MG63 (cell line): ENCODE measurements at regions not wholly inside any gene's neighbourhood (a gene's known extent, or its start where the extent isn't known, plus 50 kb on each side); places are given as distances from the start of the nearest gene placed in this dataset.

ENCODE experiments used
- DNase-seq: peaks from one replicate; pipeline ENCODE4 v3.0.0-alpha.2; 2020
- H3K27me3 ChIP-seq: fragments of 250-450 bp; sonication (Bioruptor Pico); 2 replicates; pipeline ENCODE4 v1.5.1; 2020; ENCODE audit warnings: mild to moderate bottlenecking, moderate library complexity
- H3K36me3 ChIP-seq: fragments of 250-450 bp; sonication (Bioruptor Pico); 2 replicates; pipeline ENCODE4 v1.5.1; 2020; ENCODE audit warnings: mild to moderate bottlenecking, moderate library complexity
- H3K4me3 ChIP-seq: fragments of 250-450 bp; sonication (Bioruptor Pico); 2 replicates; pipeline ENCODE4 v1.5.1; 2020; ENCODE audit warnings: mild to moderate bottlenecking, moderate library complexity
- H3K9me3 ChIP-seq: fragments of 250-450 bp; sonication (Bioruptor Pico); 2 replicates; pipeline ENCODE4 v1.5.1; 2020; ENCODE audit warnings: mild to moderate bottlenecking, moderate library complexity

DNA sequence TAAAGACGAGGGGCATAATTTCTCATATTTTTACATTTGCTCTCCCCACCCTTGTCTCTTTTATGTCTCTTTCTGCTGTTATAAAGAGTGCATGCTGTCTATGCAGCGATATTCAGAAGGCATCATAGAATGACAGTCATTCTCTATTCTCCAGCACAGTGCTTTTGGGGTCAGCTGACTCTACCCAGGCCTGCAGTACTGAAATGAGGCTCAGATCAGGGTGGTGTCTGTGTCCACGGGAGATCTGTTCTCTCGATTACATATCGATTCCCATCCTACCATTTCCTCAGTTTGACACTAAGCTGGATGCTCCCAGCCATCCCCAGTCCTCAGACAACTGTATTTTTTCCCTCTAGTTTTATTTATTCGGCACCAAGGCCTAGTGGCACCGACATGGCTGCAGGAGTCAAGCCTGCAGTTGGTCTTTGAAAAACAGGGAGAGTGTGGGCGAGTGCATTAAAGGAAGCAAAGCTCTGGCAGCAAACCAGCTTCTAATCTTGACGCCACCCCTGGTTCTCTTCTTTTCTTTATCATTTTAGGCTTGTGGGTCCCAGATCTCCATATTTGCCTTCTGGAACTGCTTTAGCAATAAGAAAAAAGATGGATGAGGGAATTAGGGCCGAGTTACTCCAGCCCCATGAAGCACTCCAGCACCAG, 71.6 kb upstream of the PICALM start:
- Histone ChIP-seq H3K9me3 (no peaks in the 10 kb centered on the region), H3K36me3 (no peaks in the 10 kb centered on the region), H3K27me3 (no peaks in the 10 kb centered on the region), H3K4me3 (no peak overlapping the region)
- no peak for DNase-seq

DNA sequence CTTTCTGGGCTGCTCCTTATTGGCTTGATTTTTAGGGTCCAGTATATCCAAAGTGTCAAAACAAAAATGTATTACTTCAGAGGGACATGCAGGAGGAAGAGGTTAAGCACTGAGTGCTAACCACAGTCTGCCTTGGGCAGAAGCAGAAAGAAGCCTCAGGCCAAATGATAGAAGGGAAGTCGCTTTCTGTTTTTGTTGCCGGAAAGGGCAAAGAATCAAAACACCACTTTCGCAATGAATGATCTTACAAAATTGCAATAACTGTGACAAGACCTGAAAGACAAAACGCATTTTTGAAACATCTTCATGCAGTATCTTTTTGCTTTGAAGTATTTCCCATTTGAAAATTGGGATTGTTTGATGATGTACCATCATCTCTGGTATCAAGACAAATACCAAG, 70.1 kb upstream of the PICALM start:
- no peak overlapping the region for H3K4me3 ChIP-seq
- DNase-seq, result no peak
- H3K27me3 ChIP-seq, result no peaks in the 10 kb centered on the region

GRCh38 chr11:86136538-86136937, 67.7 kb upstream of the PICALM start:
- no peak overlapping the region for H3K4me3 ChIP-seq
- H3K27me3 ChIP-seq, result no peaks in the 10 kb centered on the region
- H3K36me3 ChIP-seq, result no peaks in the 10 kb centered on the region
- DNase-seq, result no peak
- no peaks in the 10 kb centered on the region for H3K9me3 ChIP-seq

More for the DNA sequence above, 70.1 kb upstream of the PICALM start:
- H3K9me3 ChIP-seq, result no peaks in the 10 kb centered on the region
- H3K36me3 ChIP-seq, result no peaks in the 10 kb centered on the region

GRCh38 chr11:86135319-86135714, 66.4 kb upstream of the PICALM start:
- Histone ChIP-seq H3K4me3 (no peak overlapping the region), H3K9me3 (no peaks in the 10 kb centered on the region), H3K36me3 (no peaks in the 10 kb centered on the region)

GRCh38 chr11:86134580-86135318, 65.9 kb upstream of the PICALM start:
- Histone ChIP-seq H3K27me3 (no peaks in the 10 kb centered on the region), H3K4me3 (no peak overlapping the region), H3K36me3 (no peaks in the 10 kb centered on the region), H3K9me3 (no peaks in the 10 kb centered on the region)
- DNase-seq, result no peak

More at GRCh38 chr11:86135319-86135714, 66.4 kb upstream of the PICALM start:
- no peaks in the 10 kb centered on the region for H3K27me3 ChIP-seq
- no peak for DNase-seq

DNA sequence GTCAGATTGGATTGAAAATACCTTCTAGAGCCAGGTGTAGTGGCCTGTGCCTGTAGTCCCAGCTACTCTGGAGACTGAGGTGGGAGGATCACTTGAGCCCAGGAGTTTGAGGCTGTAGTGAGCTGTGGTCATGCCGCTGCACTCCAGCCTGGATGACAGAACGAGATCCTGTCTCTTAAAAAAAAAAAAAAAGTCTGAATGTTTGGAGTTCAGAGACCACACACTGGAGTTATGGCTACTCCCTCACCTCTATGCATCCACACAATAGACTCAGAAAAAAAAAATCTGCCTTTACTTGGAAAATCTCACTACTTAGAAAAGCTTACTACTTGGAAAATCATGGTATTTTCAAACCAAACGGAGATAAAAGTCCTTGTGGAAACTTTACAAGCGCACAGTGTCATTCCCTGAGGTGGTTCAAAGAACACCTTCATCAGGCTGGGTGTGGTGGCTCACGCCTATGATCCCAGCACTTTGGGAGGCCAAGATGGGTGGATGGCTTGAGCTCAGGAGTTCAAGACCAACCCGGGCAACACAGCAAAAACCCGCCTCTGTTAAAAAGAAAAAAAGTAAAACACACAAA, 63.9 kb upstream of the PICALM start:
- DNase-seq, result no peak

DNA sequence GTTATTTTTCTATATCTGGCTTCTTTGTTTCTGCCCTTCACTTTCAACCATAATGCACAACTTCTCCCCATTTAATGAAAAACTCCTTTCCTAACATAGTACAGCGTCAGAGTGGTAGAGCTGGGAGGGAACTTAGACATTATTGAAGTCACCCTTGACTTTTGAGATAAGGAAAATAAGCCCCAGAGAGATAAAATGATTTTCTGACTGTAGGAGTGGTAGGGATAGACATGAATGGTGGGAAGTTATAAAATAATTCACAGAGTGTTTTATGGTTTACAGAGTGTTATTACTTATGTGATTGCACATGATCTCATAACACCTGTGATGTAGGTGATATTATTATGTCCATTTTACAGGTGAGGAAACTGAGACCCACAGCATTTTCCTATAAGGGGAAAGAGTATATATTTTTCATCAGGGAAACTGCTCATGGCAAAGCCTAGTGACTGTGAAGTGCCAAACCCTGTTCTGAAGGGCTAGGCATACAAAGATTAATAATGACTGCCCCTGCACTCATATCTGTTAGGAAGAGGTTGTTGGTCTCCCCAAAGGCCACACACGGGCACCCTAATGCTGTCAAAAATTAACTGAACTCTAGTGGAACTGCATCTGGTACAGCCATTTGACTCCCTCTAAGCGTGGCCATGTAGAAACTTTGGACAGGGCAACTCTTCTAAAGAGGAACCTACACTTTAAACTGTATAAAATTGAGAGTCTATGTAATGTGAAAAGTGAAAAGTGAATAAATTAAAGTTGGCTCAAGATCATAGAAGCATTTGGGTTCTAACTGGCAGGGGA, 61.1 kb upstream of the PICALM start:
- Histone ChIP-seq H3K4me3 (no peak overlapping the region), H3K36me3 (no peaks in the 10 kb centered on the region), H3K27me3 (no peaks in the 10 kb centered on the region), H3K9me3 (no peaks in the 10 kb centered on the region)
- DNase-seq, result no peak

More for the DNA sequence above, 63.9 kb upstream of the PICALM start:
- H3K9me3 ChIP-seq, result no peaks in the 10 kb centered on the region
- no peaks in the 10 kb centered on the region for H3K36me3 ChIP-seq
- H3K27me3 ChIP-seq, result no peaks in the 10 kb centered on the region
- no peak overlapping the region for H3K4me3 ChIP-seq

DNA sequence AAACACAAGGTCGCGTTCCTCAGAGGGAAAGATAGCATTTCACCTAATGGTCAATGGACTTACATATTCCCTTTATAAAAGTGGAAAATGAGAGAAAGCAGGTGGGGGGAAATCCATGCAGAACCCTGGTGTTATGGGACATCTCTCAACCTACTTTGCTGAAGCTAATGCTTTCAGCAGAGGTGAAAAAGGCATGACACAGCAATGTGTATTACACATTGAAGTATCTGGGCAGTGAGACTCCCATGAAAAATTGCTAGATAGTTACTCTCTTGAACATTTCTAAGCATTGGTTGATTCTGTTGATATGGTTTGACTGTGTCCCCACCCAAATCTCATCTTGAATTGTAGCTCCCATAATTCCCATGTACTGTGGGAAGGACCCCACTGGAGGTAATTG, 60.0 kb upstream of the PICALM start:
- DNase-seq, result no peak
- no peak overlapping the region for H3K4me3 ChIP-seq

GRCh38 chr11:86126862-86127261, 58.0 kb upstream of the PICALM start:
- Histone ChIP-seq H3K36me3 (no peaks in the 10 kb centered on the region), H3K9me3 (no peaks in the 10 kb centered on the region), H3K4me3 (no peak overlapping the region), H3K27me3 (no peaks in the 10 kb centered on the region)
- DNase-seq, result no peak

More for the DNA sequence above, 60.0 kb upstream of the PICALM start:
- H3K9me3 ChIP-seq, result no peaks in the 10 kb centered on the region
- H3K27me3 ChIP-seq, result no peaks in the 10 kb centered on the region
- H3K36me3 ChIP-seq, result no peaks in the 10 kb centered on the region

DNA sequence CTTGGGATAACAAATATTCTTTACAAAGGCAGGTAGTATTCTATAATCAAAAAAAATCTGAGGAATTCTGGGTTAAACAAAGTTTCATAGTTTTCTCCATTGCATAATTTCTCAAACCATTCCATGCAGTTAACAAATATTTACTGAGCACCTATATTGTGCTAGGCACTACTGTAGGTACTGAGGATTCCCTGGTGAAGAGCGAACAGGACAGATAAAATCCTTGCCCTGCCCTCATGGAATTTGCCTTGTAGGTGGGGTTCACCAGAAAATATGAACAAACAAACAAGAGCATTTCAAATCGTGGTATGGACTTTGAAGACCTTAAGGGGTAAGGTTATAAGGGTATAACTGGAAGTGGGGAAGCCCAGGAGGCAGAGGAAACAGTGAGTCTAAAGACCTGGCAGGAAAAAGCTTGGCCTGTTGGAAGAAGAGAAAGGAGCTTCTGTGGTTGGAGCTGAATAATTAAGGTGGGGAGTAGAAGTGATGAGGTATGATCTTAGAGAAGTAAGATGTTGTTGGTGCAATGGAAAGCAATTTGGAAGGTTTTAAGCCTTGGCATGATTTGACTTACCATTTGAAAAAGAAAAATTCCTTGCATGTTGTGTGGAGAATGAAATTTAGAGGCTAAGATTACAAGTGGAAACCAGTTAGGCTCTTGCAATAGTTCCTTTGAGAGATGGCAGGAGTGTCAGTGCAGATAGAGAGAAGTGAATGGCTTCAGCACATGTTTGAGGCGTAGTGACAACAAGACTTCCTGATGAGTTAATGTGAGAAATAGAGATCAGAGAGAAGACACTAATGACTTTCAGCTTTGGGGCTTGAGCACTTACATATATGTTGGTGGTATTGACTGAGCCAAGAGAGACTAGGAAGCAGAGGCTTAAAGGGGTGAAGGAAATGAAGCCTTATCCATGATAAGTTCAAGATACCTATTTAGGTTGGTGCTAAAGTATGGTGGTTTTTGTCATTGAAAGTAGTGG, 55.7 kb upstream of the PICALM start:
- Histone ChIP-seq H3K36me3 (no peaks in the 10 kb centered on the region), H3K4me3 (no peak overlapping the region), H3K9me3 (no peaks in the 10 kb centered on the region), H3K27me3 (no peaks in the 10 kb centered on the region)
- no peak for DNase-seq

DNA sequence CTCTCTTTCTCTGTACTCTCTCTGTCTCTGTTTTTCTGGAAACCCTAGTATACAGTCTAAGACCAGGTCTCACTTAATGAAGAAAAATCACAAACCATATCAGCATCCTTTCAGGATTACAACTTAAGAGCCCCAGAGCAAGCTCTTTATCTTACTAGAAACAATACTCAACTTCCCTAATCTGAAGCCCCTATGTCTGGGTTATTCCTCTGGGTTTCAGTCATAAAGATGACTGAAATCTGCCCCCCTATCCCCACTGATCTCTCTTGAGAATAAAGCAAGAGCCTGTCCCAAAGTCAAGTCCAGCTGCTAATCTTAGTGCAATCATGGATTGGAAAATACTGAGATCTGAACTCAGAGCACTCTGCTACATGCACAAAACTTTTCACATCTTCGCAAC, 53.9 kb upstream of the PICALM start:
- Histone ChIP-seq H3K36me3 (no peaks in the 10 kb centered on the region), H3K9me3 (no peaks in the 10 kb centered on the region), H3K4me3 (no peak overlapping the region), H3K27me3 (no peaks in the 10 kb centered on the region)
- no peak for DNase-seq

DNA sequence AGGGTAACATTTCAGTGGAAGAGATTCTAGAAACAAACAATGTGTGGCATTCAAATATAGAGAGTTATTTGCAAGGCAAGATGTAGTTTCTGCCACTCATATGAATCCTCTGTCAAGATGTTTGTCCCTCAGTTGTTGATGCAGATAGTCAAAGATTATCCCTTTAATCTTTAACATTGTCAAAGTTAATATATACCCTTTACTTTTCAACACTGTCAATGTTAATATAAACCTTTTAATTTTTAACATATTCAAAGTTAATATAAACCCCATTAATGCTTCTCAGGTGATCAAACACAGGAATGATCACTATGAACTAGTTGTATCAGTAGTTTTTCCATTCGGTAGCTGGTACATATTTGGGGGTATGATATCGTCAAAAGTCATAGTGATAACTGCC, 51.9 kb upstream of the PICALM start:
- no peak for DNase-seq
- no peaks in the 10 kb centered on the region for H3K36me3 ChIP-seq
- H3K9me3 ChIP-seq, result no peaks in the 10 kb centered on the region
- H3K27me3 ChIP-seq, result no peaks in the 10 kb centered on the region
- H3K4me3 ChIP-seq, result no peak overlapping the region

DNA sequence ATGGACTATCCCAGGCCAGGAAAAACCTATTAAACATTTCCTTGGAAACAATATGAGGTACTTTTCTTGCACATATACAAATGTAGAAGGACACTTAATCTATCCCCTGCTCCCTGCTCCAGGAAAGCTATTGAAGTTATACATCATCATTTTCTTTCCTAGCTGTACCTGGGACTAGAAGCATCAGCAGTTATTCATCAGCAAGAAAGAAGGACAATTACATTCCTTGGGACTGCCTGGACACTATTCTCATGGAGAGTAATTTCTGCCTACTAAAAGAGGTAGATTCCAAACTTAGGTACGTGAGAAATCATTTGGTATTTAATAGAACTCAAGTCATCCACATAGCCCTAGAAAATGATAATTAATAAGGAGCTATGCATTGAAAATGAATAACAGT, 51.0 kb upstream of the PICALM start:
- Histone ChIP-seq H3K9me3 (no peaks in the 10 kb centered on the region), H3K36me3 (no peaks in the 10 kb centered on the region), H3K4me3 (no peak overlapping the region), H3K27me3 (no peaks in the 10 kb centered on the region)
- DNase-seq, result no peak

DNA sequence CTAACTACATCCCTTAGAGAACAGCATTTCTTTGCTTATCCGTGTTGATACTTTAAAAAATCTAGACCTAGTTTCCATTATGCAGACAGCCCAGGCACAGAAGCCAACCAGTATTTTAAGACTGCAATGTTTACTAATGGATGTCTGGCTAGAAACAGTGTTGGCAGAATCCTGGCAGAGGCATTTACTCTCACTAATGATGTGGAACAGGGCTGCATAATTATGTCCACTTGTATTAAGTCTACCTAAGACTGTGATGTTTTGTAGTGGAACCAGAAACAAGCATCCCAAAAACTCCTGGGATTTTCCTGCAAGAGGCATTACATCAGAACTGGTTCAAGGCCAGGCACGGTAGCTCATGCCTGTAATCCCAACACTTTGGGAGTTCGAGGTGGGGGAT, 50.2 kb upstream of the PICALM start:
- Histone ChIP-seq H3K9me3 (no peaks in the 10 kb centered on the region), H3K27me3 (no peaks in the 10 kb centered on the region), H3K4me3 (no peak overlapping the region), H3K36me3 (no peaks in the 10 kb centered on the region)
- DNase-seq, result no peak
